ENCODE measurements at regions not wholly inside any gene's neighbourhood (a gene's known extent, or its start where the extent isn't known, plus 50 kb on each side); places are given as distances from the start of the nearest gene placed in this dataset.

DNA sequence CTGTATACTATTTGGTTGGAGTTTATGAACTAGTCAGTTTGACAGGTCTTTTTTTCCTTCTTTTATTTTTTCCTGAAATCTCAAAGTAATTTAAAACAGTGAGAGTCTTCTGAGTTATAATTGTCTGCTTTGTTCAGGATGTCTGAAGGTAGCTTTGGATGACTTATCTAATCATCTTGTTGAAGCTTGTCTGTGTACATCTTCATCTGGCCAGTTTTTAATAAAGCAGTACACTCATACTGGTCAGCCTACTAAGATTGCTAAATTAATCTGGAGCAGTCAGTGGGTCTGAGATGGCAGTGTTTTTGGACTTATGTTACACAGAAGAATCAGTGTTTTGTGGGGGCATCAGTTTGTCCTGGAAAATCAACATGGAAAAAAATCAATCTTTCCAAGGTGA lies 482.4 kb downstream of the CDH10 start:
- no peak for ATAC-seq
- TF ChIP-seq OSR1 (CRISPR knock-in tag; IDR thresholded peaks at IDR 0.05), result no peak
- no peak for TF ChIP-seq ZFP3 (CRISPR knock-in tag; IDR thresholded peaks at IDR 0.05)
- TF ChIP-seq ZC3H10 (CRISPR knock-in tag; IDR thresholded peaks at IDR 0.05), result no peak
- TF ChIP-seq ZNF565 (CRISPR knock-in tag; conservative IDR thresholded peaks at IDR 0.05; ENCODE audit: low read depth), result no peak
- TF ChIP-seq ZFP30 (CRISPR knock-in tag; IDR thresholded peaks at IDR 0.05), result no peak
- TF ChIP-seq ARNTL (CRISPR knock-in tag; IDR thresholded peaks at IDR 0.05; ENCODE audit: borderline replicate concordance, low read depth), result no peak
- TF ChIP-seq, protein P1, sequence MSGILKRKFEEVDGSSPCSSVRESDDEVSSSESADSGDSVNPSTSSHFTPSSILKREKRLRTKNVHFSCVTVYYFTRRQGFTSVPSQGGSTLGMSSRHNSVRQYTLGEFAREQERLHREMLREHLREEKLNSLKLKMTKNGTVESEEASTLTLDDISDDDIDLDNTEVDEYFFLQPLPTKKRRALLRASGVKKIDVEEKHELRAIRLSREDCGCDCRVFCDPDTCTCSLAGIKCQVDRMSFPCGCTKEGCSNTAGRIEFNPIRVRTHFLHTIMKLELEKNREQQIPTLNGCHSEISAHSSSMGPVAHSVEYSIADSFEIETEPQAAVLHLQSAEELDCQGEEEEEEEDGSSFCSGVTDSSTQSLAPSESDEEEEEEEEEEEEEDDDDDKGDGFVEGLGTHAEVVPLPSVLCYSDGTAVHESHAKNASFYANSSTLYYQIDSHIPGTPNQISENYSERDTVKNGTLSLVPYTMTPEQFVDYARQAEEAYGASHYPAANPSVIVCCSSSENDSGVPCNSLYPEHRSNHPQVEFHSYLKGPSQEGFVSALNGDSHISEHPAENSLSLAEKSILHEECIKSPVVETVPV (CRISPR knock-in tag; IDR thresholded peaks at IDR 0.05), result no peak
- no peak for TF ChIP-seq TCF4 (CRISPR knock-in tag; IDR thresholded peaks at IDR 0.05; ENCODE audit: borderline replicate concordance)

DNA sequence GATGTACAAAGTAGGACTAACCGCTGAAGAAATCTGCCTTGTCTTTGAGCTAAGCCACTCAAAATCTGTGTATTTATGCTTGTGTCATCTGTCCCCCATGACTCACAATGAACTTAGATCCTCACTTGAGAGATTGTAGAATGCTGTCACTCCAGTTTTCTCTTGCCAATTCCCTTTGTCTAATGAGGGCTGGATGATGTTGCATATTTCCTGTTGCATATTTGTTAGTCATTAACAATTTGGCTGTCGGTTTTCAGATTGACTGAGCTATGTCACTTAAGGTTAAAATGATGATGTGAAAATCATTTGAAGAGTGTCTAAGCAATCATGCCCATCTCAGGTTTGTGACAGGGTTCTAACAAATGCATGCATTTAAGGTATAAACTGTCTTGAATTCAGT lies 481.7 kb downstream of the CDH10 start:
- no peak for TF ChIP-seq OSR1 (CRISPR knock-in tag; IDR thresholded peaks at IDR 0.05)
- no peak for TF ChIP-seq ZFP30 (CRISPR knock-in tag; IDR thresholded peaks at IDR 0.05)
- TF ChIP-seq BACH2 (CRISPR knock-in tag; IDR thresholded peaks at IDR 0.05; ENCODE audit: borderline replicate concordance), result no peak
- TF ChIP-seq GLIS3 (CRISPR knock-in tag; IDR thresholded peaks at IDR 0.05), result no peak
- TF ChIP-seq ZC3H10 (CRISPR knock-in tag; IDR thresholded peaks at IDR 0.05), result no peak
- no peak for TF ChIP-seq TCF4 (CRISPR knock-in tag; IDR thresholded peaks at IDR 0.05; ENCODE audit: borderline replicate concordance)
- TF ChIP-seq, protein P2, sequence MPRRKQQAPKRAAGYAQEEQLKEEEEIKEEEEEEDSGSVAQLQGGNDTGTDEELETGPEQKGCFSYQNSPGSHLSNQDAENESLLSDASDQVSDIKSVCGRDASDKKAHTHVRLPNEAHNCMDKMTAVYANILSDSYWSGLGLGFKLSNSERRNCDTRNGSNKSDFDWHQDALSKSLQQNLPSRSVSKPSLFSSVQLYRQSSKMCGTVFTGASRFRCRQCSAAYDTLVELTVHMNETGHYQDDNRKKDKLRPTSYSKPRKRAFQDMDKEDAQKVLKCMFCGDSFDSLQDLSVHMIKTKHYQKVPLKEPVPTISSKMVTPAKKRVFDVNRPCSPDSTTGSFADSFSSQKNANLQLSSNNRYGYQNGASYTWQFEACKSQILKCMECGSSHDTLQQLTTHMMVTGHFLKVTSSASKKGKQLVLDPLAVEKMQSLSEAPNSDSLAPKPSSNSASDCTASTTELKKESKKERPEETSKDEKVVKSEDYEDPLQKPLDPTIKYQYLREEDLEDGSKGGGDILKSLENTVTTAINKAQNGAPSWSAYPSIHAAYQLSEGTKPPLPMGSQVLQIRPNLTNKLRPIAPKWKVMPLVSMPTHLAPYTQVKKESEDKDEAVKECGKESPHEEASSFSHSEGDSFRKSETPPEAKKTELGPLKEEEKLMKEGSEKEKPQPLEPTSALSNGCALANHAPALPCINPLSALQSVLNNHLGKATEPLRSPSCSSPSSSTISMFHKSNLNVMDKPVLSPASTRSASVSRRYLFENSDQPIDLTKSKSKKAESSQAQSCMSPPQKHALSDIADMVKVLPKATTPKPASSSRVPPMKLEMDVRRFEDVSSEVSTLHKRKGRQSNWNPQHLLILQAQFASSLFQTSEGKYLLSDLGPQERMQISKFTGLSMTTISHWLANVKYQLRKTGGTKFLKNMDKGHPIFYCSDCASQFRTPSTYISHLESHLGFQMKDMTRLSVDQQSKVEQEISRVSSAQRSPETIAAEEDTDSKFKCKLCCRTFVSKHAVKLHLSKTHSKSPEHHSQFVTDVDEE (CRISPR knock-in tag; IDR thresholded peaks at IDR 0.05), result no peak
- TF ChIP-seq, protein P3, sequence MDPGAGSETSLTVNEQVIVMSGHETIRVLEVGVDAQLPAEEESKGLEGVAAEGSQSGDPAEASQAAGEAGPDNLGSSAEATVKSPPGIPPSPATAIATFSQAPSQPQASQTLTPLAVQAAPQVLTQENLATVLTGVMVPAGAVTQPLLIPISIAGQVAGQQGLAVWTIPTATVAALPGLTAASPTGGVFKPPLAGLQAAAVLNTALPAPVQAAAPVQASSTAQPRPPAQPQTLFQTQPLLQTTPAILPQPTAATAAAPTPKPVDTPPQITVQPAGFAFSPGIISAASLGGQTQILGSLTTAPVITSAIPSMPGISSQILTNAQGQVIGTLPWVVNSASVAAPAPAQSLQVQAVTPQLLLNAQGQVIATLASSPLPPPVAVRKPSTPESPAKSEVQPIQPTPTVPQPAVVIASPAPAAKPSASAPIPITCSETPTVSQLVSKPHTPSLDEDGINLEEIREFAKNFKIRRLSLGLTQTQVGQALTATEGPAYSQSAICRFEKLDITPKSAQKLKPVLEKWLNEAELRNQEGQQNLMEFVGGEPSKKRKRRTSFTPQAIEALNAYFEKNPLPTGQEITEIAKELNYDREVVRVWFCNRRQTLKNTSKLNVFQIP (CRISPR knock-in tag; IDR thresholded peaks at IDR 0.05; ENCODE audit: borderline replicate concordance, low read depth), result no peak
- TF ChIP-seq SNAI2 (CRISPR knock-in tag; IDR thresholded peaks at IDR 0.05), result no peak
- TF ChIP-seq RARB (CRISPR knock-in tag; IDR thresholded peaks at IDR 0.05), result no peak
- no peak for TF ChIP-seq ARNTL (CRISPR knock-in tag; IDR thresholded peaks at IDR 0.05; ENCODE audit: borderline replicate concordance, low read depth)
- TF ChIP-seq CSDC2 (CRISPR knock-in tag; IDR thresholded peaks at IDR 0.05), result no peak
- no peak for TF ChIP-seq ZFP3 (CRISPR knock-in tag; IDR thresholded peaks at IDR 0.05)
- TF ChIP-seq, protein P4, sequence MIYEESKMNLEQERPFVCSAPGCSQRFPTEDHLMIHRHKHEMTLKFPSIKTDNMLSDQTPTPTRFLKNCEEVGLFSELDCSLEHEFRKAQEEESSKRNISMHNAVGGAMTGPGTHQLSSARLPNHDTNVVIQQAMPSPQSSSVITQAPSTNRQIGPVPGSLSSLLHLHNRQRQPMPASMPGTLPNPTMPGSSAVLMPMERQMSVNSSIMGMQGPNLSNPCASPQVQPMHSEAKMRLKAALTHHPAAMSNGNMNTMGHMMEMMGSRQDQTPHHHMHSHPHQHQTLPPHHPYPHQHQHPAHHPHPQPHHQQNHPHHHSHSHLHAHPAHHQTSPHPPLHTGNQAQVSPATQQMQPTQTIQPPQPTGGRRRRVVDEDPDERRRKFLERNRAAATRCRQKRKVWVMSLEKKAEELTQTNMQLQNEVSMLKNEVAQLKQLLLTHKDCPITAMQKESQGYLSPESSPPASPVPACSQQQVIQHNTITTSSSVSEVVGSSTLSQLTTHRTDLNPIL (CRISPR knock-in tag; IDR thresholded peaks at IDR 0.05; ENCODE audit: low read depth), result no peak
- no peak for TF ChIP-seq ZNF8 (CRISPR knock-in tag; IDR thresholded peaks at IDR 0.05)
- TF ChIP-seq ZNF565 (CRISPR knock-in tag; conservative IDR thresholded peaks at IDR 0.05; ENCODE audit: low read depth), result no peak
- no peak for ATAC-seq

DNA sequence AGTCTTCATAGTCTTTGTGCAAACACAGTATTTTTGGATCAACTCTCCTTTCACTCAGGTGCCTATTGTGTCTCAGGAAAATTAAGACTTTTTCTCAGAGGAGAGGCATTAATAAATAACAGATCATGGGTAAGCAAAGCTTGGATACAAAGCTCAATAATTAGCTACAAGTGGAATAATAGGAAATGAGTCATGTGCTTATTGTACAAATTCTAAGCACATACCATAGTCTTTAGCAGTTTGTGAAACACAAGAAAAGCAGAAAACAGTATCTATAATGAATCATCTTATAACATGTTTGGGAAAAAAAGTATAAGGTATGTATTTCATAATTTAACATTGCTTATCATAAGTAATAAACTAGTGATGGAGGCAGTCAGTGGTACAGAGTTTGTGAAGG lies 477.0 kb downstream of the CDH10 start:
- ATAC-seq, result no peak
- TF ChIP-seq ZNF70 (CRISPR knock-in tag; IDR thresholded peaks at IDR 0.05) (no peak), ZC3H10 (CRISPR knock-in tag; IDR thresholded peaks at IDR 0.05) (no peak), ZNF8 (CRISPR knock-in tag; IDR thresholded peaks at IDR 0.05) (no peak), CSDC2 (CRISPR knock-in tag; IDR thresholded peaks at IDR 0.05) (no peak), OSR1 (CRISPR knock-in tag; IDR thresholded peaks at IDR 0.05) (no peak), BACH2 (CRISPR knock-in tag; IDR thresholded peaks at IDR 0.05; ENCODE audit: borderline replicate concordance) (no peak), TCF4 (CRISPR knock-in tag; IDR thresholded peaks at IDR 0.05; ENCODE audit: borderline replicate concordance) (no peak), ZNF565 (CRISPR knock-in tag; conservative IDR thresholded peaks at IDR 0.05; ENCODE audit: low read depth) (no peak), ZFP30 (CRISPR knock-in tag; IDR thresholded peaks at IDR 0.05) (no peak), RARB (CRISPR knock-in tag; IDR thresholded peaks at IDR 0.05) (no peak)
- TF ChIP-seq, protein P4 (CRISPR knock-in tag; IDR thresholded peaks at IDR 0.05; ENCODE audit: low read depth), result no peak
- TF ChIP-seq, protein P3 (CRISPR knock-in tag; IDR thresholded peaks at IDR 0.05; ENCODE audit: borderline replicate concordance, low read depth), result no peak
- TF ChIP-seq, protein P5, sequence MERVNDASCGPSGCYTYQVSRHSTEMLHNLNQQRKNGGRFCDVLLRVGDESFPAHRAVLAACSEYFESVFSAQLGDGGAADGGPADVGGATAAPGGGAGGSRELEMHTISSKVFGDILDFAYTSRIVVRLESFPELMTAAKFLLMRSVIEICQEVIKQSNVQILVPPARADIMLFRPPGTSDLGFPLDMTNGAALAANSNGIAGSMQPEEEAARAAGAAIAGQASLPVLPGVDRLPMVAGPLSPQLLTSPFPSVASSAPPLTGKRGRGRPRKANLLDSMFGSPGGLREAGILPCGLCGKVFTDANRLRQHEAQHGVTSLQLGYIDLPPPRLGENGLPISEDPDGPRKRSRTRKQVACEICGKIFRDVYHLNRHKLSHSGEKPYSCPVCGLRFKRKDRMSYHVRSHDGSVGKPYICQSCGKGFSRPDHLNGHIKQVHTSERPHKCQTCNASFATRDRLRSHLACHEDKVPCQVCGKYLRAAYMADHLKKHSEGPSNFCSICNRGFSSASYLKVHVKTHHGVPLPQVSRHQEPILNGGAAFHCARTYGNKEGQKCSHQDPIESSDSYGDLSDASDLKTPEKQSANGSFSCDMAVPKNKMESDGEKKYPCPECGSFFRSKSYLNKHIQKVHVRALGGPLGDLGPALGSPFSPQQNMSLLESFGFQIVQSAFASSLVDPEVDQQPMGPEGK (CRISPR knock-in tag; IDR thresholded peaks at IDR 0.05; ENCODE audit: borderline replicate concordance), result no peak

Measured in SK-N-SH treated with all-trans-retinoic acid at 6 μM for 48 hours (cell line).